H1 (cell line): ENCODE measurements at regions not wholly inside any gene's neighbourhood (a gene's known extent, or its start where the extent isn't known, plus 50 kb on each side); places are given as distances from the start of the nearest gene placed in this dataset.

ENCODE experiments used
- CTCF ChIP-seq, 3 experiments: IDR thresholded peaks; 1 replicate in 2 of 3; 2 replicates in 1 of 3; pipeline versions ENCODE4 v1.5.1 to v1.6.1; 2011; ENCODE audit warnings: low read length in 3 of 3, mild to moderate bottlenecking in 3 of 3, inconsistent platforms in 2 of 3, low read depth in 1 of 3, moderate library complexity in 1 of 3; ENCODE audit not compliant: insufficient read depth in 1 of 3; ENCODE audit errors: control extremely low read depth in 1 of 3
- E2F6 ChIP-seq: IDR thresholded peaks from 2 replicates; pipeline ENCODE4 v1.6.1; 2012; ENCODE audit warnings: inconsistent platforms
- FOSL1 ChIP-seq: IDR thresholded peaks from 2 replicates; pipeline ENCODE4 v1.6.1; 2011; ENCODE audit warnings: mild to moderate bottlenecking, low read depth, low read length, moderate library complexity; ENCODE audit not compliant: insufficient read depth
- JUND ChIP-seq: IDR thresholded peaks from 2 replicates; pipeline ENCODE4 v1.6.1; 2011; ENCODE audit warnings: mild to moderate bottlenecking, improper control_type of control experiment, low read length
- RXRA ChIP-seq: IDR thresholded peaks from 2 replicates; pipeline ENCODE4 v1.6.1; 2011; ENCODE audit warnings: low read depth, mild to moderate bottlenecking, low read length, moderate library complexity; ENCODE audit not compliant: insufficient read depth
- SRF ChIP-seq: IDR thresholded peaks from 2 replicates; pipeline ENCODE4 v1.6.1; 2011; ENCODE audit warnings: mild to moderate bottlenecking, low read depth, low read length, moderate library complexity
- TAF1 ChIP-seq: IDR thresholded peaks from 2 replicates; pipeline ENCODE4 v1.6.1; 2011; ENCODE audit warnings: mild to moderate bottlenecking, low read depth, low read length
- USF2 ChIP-seq: IDR thresholded peaks from 2 replicates; pipeline ENCODE4 v1.6.1; 2011; ENCODE audit warnings: low read length, improper control_type of control experiment

GRCh38 chr5:20113031-20113715 is 125.2 kb upstream of the CDH18 start (continued):
- no peak for TF ChIP-seq USF2
- no peak for TF ChIP-seq RXRA
- no peak for TF ChIP-seq E2F6
- no peak for TF ChIP-seq FOSL1
- TF ChIP-seq JUND: no peak
- TF ChIP-seq SRF: no peak
- no peak for TF ChIP-seq TAF1
- TF ChIP-seq CTCF (IDR thresholded peaks at IDR 0.05; ENCODE audit: control extremely low read depth in 1 of 3, insufficient read depth in 1 of 3, low read depth in 1 of 3, low read length in 3 of 3): no peak
- TF ChIP-seq, all 59 proteins: peak for 0
